H9 (cell line): ENCODE measurements at regions not wholly inside any gene's neighbourhood (a gene's known extent, or its start where the extent isn't known, plus 50 kb on each side); places are given as distances from the start of the nearest gene placed in this dataset.

Experiments
- DNase-seq: peaks from one replicate; pipeline ENCODE4 v3.0.0-alpha.2; 2017
- H2AFZ ChIP-seq: one replicate; pipeline ENCODE4 v1.6.1; 2013; ENCODE audit warnings: mild to moderate bottlenecking, low read length, control low read depth, moderate library complexity
- H2AK5ac ChIP-seq: 2 replicates; pipeline ENCODE4 v1.6.1; 2013; ENCODE audit warnings: low read length, control low read depth, mixed read lengths; ENCODE audit not compliant: insufficient read length
- H2BK120ac ChIP-seq: one replicate; pipeline ENCODE4 v1.6.1; 2013; ENCODE audit warnings: low read depth, mild to moderate bottlenecking, low read length, control low read depth, inconsistent platforms; ENCODE audit not compliant: poor library complexity, severe bottlenecking
- H2BK12ac ChIP-seq: 2 replicates; pipeline ENCODE4 v1.6.1; 2013; ENCODE audit warnings: low read length, control low read depth, mixed read lengths, low read depth; ENCODE audit not compliant: insufficient read length
- H2BK15ac ChIP-seq: 2 replicates; pipeline ENCODE4 v1.6.1; 2013; ENCODE audit warnings: low read depth, low read length, control low read depth
- H2BK20ac ChIP-seq: one replicate; pipeline ENCODE4 v1.6.1; 2013; ENCODE audit warnings: low read depth, mild to moderate bottlenecking, low read length, control low read depth, inconsistent platforms; ENCODE audit not compliant: poor library complexity, severe bottlenecking
- H2BK5ac ChIP-seq: 2 replicates; pipeline ENCODE4 v1.6.1; 2013; ENCODE audit warnings: low read length, control low read depth, mixed read lengths; ENCODE audit not compliant: insufficient read length
- H3K14ac ChIP-seq: 2 replicates; pipeline ENCODE4 v1.6.1; 2013; ENCODE audit warnings: low read length, control low read depth; ENCODE audit not compliant: insufficient read depth
- H3K18ac ChIP-seq: 2 replicates; pipeline ENCODE4 v1.6.1; 2013; ENCODE audit warnings: low read depth, mild to moderate bottlenecking, mixed read lengths, low read length, control low read depth; ENCODE audit not compliant: insufficient read length
- H3K23ac ChIP-seq: 2 replicates; pipeline ENCODE4 v1.6.1; 2013; ENCODE audit warnings: low read length, control low read depth, mixed read lengths, low read depth; ENCODE audit not compliant: insufficient read length
- H3K23me2 ChIP-seq: 2 replicates; pipeline ENCODE4 v1.6.1; 2013; ENCODE audit warnings: low read depth, mild to moderate bottlenecking, mixed read lengths, low read length, control low read depth; ENCODE audit not compliant: insufficient read length, poor library complexity, severe bottlenecking
- H3K27ac ChIP-seq: 2 replicates; pipeline ENCODE4 v1.5.1; 2013; ENCODE audit warnings: low read length, control low read depth, mixed read lengths, low read depth; ENCODE audit not compliant: insufficient read length
- H3K27me3 ChIP-seq: 2 replicates; pipeline ENCODE4 v1.6.1; 2013; ENCODE audit warnings: low read length, control low read depth, inconsistent platforms; ENCODE audit not compliant: insufficient read depth
- H3K4ac ChIP-seq: 2 replicates; pipeline ENCODE4 v1.6.1; 2013; ENCODE audit warnings: low read depth, mild to moderate bottlenecking, control low read depth, inconsistent platforms, low read length, moderate library complexity
- H3K4me1 ChIP-seq: 2 replicates; pipeline ENCODE4 v1.6.1; 2013; ENCODE audit warnings: low read length, control low read depth, inconsistent platforms; ENCODE audit not compliant: insufficient read depth
- H3K4me2 ChIP-seq: 2 replicates; pipeline ENCODE4 v1.6.1; 2013; ENCODE audit warnings: low read length, control low read depth, mixed read lengths; ENCODE audit not compliant: insufficient read length, insufficient read depth
- H3K56ac ChIP-seq: 2 replicates; pipeline ENCODE4 v1.6.1; 2013; ENCODE audit warnings: low read depth, mild to moderate bottlenecking, mixed read lengths, low read length, control low read depth; ENCODE audit not compliant: insufficient read length
- H3K79me1 ChIP-seq: 2 replicates; pipeline ENCODE4 v1.6.1; 2013; ENCODE audit warnings: low read depth, mild to moderate bottlenecking, moderate library complexity, low read length, control low read depth, inconsistent platforms; ENCODE audit not compliant: insufficient read depth, poor library complexity, severe bottlenecking
- H3K79me2 ChIP-seq: 2 replicates; pipeline ENCODE4 v1.6.1; 2013; ENCODE audit warnings: low read length, control low read depth, inconsistent platforms; ENCODE audit not compliant: insufficient read depth
- H3K9ac ChIP-seq: 2 replicates; pipeline ENCODE4 v1.6.1; 2013; ENCODE audit warnings: low read length, control low read depth, mixed read lengths; ENCODE audit not compliant: insufficient read length; ENCODE audit errors: extremely low read depth
- H3K9me3 ChIP-seq: one replicate; pipeline ENCODE4 v1.6.1; 2013; ENCODE audit warnings: low read depth, low read length, inconsistent platforms; ENCODE audit not compliant: control insufficient read depth
- H3T11ph ChIP-seq: one replicate; pipeline ENCODE4 v1.6.1; 2013; ENCODE audit warnings: mild to moderate bottlenecking, low read length, control low read depth, inconsistent platforms
- H4K20me1 ChIP-seq: one replicate; pipeline ENCODE4 v1.6.1; 2013; ENCODE audit not compliant: control insufficient read depth, insufficient read length, insufficient read depth
- H4K5ac ChIP-seq: 2 replicates; pipeline ENCODE4 v1.6.1; 2013; ENCODE audit warnings: low read depth, mild to moderate bottlenecking, mixed read lengths, low read length, control low read depth; ENCODE audit not compliant: insufficient read length
- H4K8ac ChIP-seq: replicated peaks from 2 replicates; pipeline ENCODE4 v1.6.1; 2013; ENCODE audit warnings: low read length, control low read depth, mixed read lengths, low read depth; ENCODE audit not compliant: insufficient read length
- H4K91ac ChIP-seq: 2 replicates; pipeline ENCODE4 v1.6.1; 2013; ENCODE audit warnings: low read depth, mild to moderate bottlenecking, moderate library complexity, mixed read lengths, low read length, control low read depth; ENCODE audit not compliant: insufficient read length
- H3K27ac Mint-ChIP-seq, 3 experiments: 2 replicates in 2 of 3; 3 replicates in 1 of 3; pipeline ENCODE4 v1.8.0; 2020 to 2021; ENCODE audit warnings: mixed read lengths in 3 of 3, mild to moderate bottlenecking in 1 of 3, moderate library complexity in 1 of 3
- H3K27me3 Mint-ChIP-seq: 2 replicates; pipeline ENCODE4 v1.8.0; 2021; ENCODE audit warnings: low read depth, mild to moderate bottlenecking, moderate library complexity, mixed read lengths
- H3K36me3 Mint-ChIP-seq, 3 experiments: 2 replicates in 2 of 3; 3 replicates in 1 of 3; pipeline ENCODE4 v1.8.0; 2020 to 2021; ENCODE audit warnings: low read depth in 3 of 3, mixed read lengths in 3 of 3; ENCODE audit not compliant: insufficient read depth in 1 of 3
- H3K4me1 Mint-ChIP-seq, 2 experiments: 2 replicates each; pipeline ENCODE4 v1.8.0; 2020; ENCODE audit warnings: mixed read lengths in 2 of 2
- H3K4me3 Mint-ChIP-seq, 2 experiments: 2 replicates in 1 of 2; 3 replicates in 1 of 2; pipeline ENCODE4 v1.8.0; 2020 to 2021; ENCODE audit warnings: mild to moderate bottlenecking in 2 of 2, mixed read lengths in 2 of 2, moderate library complexity in 1 of 2
- H3K9me3 Mint-ChIP-seq, 2 experiments: 2 replicates in 1 of 2; 3 replicates in 1 of 2; pipeline ENCODE4 v1.8.0; 2020; ENCODE audit warnings: mild to moderate bottlenecking in 2 of 2, mixed read lengths in 2 of 2, moderate library complexity in 1 of 2
- WGBS: extraction: QIAGEN DNeasy Blood & Tissue Kit; methylation state at CpG from one replicate; pipeline ENCODE4 v1.1.7; 2013; ENCODE audit warnings: missing lambda C conversion rate, low lambda C conversion rate, mixed read lengths; ENCODE audit not compliant: insufficient read length; ENCODE audit errors: extremely low coverage; 5-methylcytosine and 5-hydroxymethylcytosine counted together
- TF ChIP-seq, protein P1 (sequence below): fragments of 200-600 bp; sonication (generic); conservative IDR thresholded peaks from 3 replicates; pipeline ENCODE4 v1.8.0; 2021; ENCODE audit warnings: antibody characterized with exemption, mild to moderate bottlenecking

DNA sequence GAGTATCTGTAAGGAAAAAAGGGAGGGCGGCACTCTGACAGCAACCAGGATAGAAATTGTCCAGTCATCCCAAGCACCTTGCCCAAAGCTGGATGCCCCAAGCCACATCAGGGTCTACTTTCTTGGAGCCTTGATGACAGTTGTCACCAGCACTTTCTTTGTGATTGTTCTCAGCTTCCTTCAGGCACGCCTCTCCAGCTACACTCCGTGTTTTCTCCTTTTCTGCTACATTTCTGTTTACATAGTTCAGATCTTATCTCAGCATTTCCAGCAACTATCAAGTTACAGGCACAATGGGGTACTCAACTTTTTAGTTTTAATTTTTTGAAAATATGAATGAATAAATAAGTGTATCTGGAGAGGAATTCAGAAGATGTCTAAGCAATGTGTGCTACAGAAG, 115.3 kb upstream of the CELF4 start:
- peaks cover 0 to 2% of the 10 kb centered on the region in 2 experiments; a peak in 3 of 4 replicates for H3K4me1 Mint-ChIP-seq
- Histone ChIP-seq H3K9ac (no peak overlapping the region), H3K23me2 (no peaks in the 10 kb centered on the region), H3K23ac (no peak overlapping the region), H3K9me3 (no peaks in the 10 kb centered on the region), H3K4ac (no peak overlapping the region), H2AK5ac (no peak overlapping the region), H2BK12ac (no peak overlapping the region), H2AFZ (no peak overlapping the region), H2BK15ac (no peak overlapping the region), H2BK20ac (no peak overlapping the region), H2BK5ac (no peak overlapping the region), H3K27ac (no peak overlapping the region), H3K4me2 (no peak overlapping the region), H3K14ac (no peak overlapping the region), H4K91ac (no peak overlapping the region), H3K56ac (no peak overlapping the region), H3K18ac (no peak overlapping the region), H3K4me1 (no peaks in the 10 kb centered on the region; the same call in 1 of the 2 replicates), H4K20me1 (no peaks in the 10 kb centered on the region), H4K8ac (no peak overlapping the region), H3K79me2 (0 out of 2 replicates have a peak, but pooled peaks cover 1% of the 10 kb centered on the region), H3K27me3 (no peaks in the 10 kb centered on the region), H3T11ph (no peak overlapping the region), H4K5ac (no peak overlapping the region), H3K79me1 (no peaks in the 10 kb centered on the region), H2BK120ac (no peak overlapping the region)
- peaks cover 2% of the 10 kb centered on the region in 2 experiments; a peak in 2 of 5 replicates for H3K9me3 Mint-ChIP-seq
- TF ChIP-seq, protein P1, sequence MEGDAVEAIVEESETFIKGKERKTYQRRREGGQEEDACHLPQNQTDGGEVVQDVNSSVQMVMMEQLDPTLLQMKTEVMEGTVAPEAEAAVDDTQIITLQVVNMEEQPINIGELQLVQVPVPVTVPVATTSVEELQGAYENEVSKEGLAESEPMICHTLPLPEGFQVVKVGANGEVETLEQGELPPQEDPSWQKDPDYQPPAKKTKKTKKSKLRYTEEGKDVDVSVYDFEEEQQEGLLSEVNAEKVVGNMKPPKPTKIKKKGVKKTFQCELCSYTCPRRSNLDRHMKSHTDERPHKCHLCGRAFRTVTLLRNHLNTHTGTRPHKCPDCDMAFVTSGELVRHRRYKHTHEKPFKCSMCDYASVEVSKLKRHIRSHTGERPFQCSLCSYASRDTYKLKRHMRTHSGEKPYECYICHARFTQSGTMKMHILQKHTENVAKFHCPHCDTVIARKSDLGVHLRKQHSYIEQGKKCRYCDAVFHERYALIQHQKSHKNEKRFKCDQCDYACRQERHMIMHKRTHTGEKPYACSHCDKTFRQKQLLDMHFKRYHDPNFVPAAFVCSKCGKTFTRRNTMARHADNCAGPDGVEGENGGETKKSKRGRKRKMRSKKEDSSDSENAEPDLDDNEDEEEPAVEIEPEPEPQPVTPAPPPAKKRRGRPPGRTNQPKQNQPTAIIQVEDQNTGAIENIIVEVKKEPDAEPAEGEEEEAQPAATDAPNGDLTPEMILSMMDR, result no peak
- no peak overlapping the region for H3K4me3 Mint-ChIP-seq
- no CpG with 5 or more reads among the region's 3 CpGs for WGBS
- H3K36me3 Mint-ChIP-seq, result no peaks in the 10 kb centered on the region
- DNase-seq, result no peak
- H3K27me3 Mint-ChIP-seq, result peaks cover 2% of the 10 kb centered on the region; the same call in 1 of the 2 replicates
- no peak overlapping the region for H3K27ac Mint-ChIP-seq
